B cell (primary cell): ENCODE measurements at regions not wholly inside any gene's neighbourhood (a gene's known extent, or its start where the extent isn't known, plus 50 kb on each side); places are given as distances from the start of the nearest gene placed in this dataset.

Experiments
- ATAC-seq: fragments of 200-7000 bp; cut with Tn5 transposase; one replicate; pipeline ENCODE4 v1.10.0; 2021; ENCODE audit warnings: low read depth, mild to moderate bottlenecking, moderate number of reproducible peaks, moderate library complexity
- CTCF ChIA-PET: fragments of 350-600 bp; sonication (Branson Sonifier 250); formaldehyde crosslinking; loops from one replicate; lab custom pipeline; 2021; ENCODE audit warnings: antibody characterized with exemption, inconsistent platforms; lab: Charles Lee
- POLR2A ChIA-PET: fragments of 350-600 bp; sonication (Branson Sonifier 250); formaldehyde crosslinking; loops from one replicate; lab custom pipeline; 2021; ENCODE audit warnings: antibody characterized with exemption; lab: Charles Lee
- DNase-seq: peaks from one replicate; pipeline ENCODE4 v3.0.0; 2013
- H2AFZ ChIP-seq: 2 replicates; pipeline ENCODE4 v1.6.1; 2012; ENCODE audit warnings: mild to moderate bottlenecking, low read depth, low read length; ENCODE audit not compliant: insufficient read depth, poor library complexity, severe bottlenecking
- H3K27ac ChIP-seq, 2 donors: 1 replicate in 1 of 2; 2 replicates in 1 of 2; pipeline ENCODE4 v1.5.1; 2012 to 2013; ENCODE audit warnings: low read length in 2 of 2, mild to moderate bottlenecking in 2 of 2, moderate library complexity in 1 of 2
- H3K27me3 ChIP-seq, 4 experiments: fragments of 200-600 bp in 1 of 4; sonication (generic) in 1 of 4; replicated peaks in 1 of 4; 1 replicate in 2 of 4; 2 replicates in 2 of 4; pipeline versions ENCODE4 v1.6.1 to v1.7.0; 2013 to 2016; ENCODE audit warnings: low read length in 3 of 4, mild to moderate bottlenecking in 2 of 4, mixed read lengths in 1 of 4, moderate library complexity in 1 of 4; ENCODE audit not compliant: insufficient read depth in 4 of 4, control insufficient read depth in 3 of 4; ENCODE audit errors: control extremely low read depth in 1 of 4
- H3K36me3 ChIP-seq, 2 experiments: replicated peaks in 1 of 2; 1 replicate in 1 of 2; 2 replicates in 1 of 2; pipeline versions ENCODE4 v1.6.1 to v1.7.1; 2013; ENCODE audit warnings: low read length in 1 of 2; ENCODE audit not compliant: insufficient read depth in 2 of 2, control insufficient read depth in 1 of 2; ENCODE audit errors: control extremely low read depth in 1 of 2, extremely low read depth in 1 of 2
- H3K4me1 ChIP-seq, 2 donors: fragments of 200-600 bp in 1 of 2; sonication (generic) in 1 of 2; 1 replicate in 1 of 2; 2 replicates in 1 of 2; pipeline versions ENCODE4 v1.5.1 to v1.6.1; 2013 to 2017; ENCODE audit warnings: low read length in 2 of 2; ENCODE audit not compliant: control insufficient read depth in 2 of 2, insufficient read depth in 2 of 2
- H3K4me2 ChIP-seq: replicated peaks from 2 replicates; pipeline ENCODE3; 2012; ENCODE audit warnings: mild to moderate bottlenecking, low read depth, low read length; ENCODE audit not compliant: poor library complexity, severe bottlenecking
- H3K4me3 ChIP-seq, 5 experiments: fragments of 200-600 bp in 1 of 5; sonication (generic) in 1 of 5; 1 replicate in 3 of 5; 2 replicates in 2 of 5; pipeline versions ENCODE4 v1.5.1 to v1.7.0; 2011 to 2016; ENCODE audit warnings: low read length in 4 of 5, mild to moderate bottlenecking in 4 of 5, low read depth in 2 of 5, control low read depth in 1 of 5, moderate library complexity in 1 of 5; ENCODE audit not compliant: insufficient read depth in 1 of 5; ENCODE audit errors: control extremely low read depth in 1 of 5, extremely low read depth in 1 of 5
- H3K79me2 ChIP-seq: fragments of 200-600 bp; sonication (generic); one replicate; pipeline ENCODE4 v1.6.0; 2016; ENCODE audit warnings: low read length; ENCODE audit not compliant: control insufficient read depth, insufficient read depth
- H3K9ac ChIP-seq: fragments of 200-600 bp; sonication (generic); 2 replicates; pipeline ENCODE4 v1.6.1; 2017; ENCODE audit warnings: mild to moderate bottlenecking, low read length, moderate library complexity
- H3K9me3 ChIP-seq, 3 donors: one replicate each; pipeline versions ENCODE4 v1.6.1 to v1.7.1; 2013; ENCODE audit warnings: low read length in 2 of 3; ENCODE audit not compliant: control insufficient read depth in 2 of 3, insufficient read depth in 1 of 3; ENCODE audit errors: control extremely low read depth in 1 of 3
- H4K20me1 ChIP-seq: 2 replicates; pipeline ENCODE4 v1.6.0; 2012; ENCODE audit warnings: mild to moderate bottlenecking, low read length; ENCODE audit not compliant: insufficient read depth, control insufficient read depth, poor library complexity, severe bottlenecking
- H3K27ac Mint-ChIP-seq: one replicate; pipeline ENCODE4 v1.8.0; 2021; ENCODE audit warnings: mixed read lengths
- H3K27me3 Mint-ChIP-seq: one replicate; pipeline ENCODE4 v1.8.0; 2021; ENCODE audit warnings: mixed read lengths
- H3K4me1 Mint-ChIP-seq: one replicate; pipeline ENCODE4 v1.8.0; 2021; ENCODE audit warnings: mixed read lengths
- H3K4me3 Mint-ChIP-seq: one replicate; pipeline ENCODE4 v1.8.0; 2021; ENCODE audit warnings: mixed read lengths
- H3K9me3 Mint-ChIP-seq: one replicate; pipeline ENCODE4 v1.8.0; 2022; ENCODE audit warnings: mixed read lengths; ENCODE audit not compliant: insufficient read depth
- EZH2 ChIP-seq: IDR thresholded peaks from 2 replicates; pipeline ENCODE4 v1.6.1; 2012; ENCODE audit warnings: borderline replicate concordance, low read depth, mild to moderate bottlenecking, moderate library complexity, low read length; ENCODE audit not compliant: insufficient read depth, poor library complexity, severe bottlenecking
- WGBS: methylation state at CpG from one replicate; pipeline ENCODE4 v1.1.5; 2013; ENCODE audit warnings: missing lambda C conversion rate; ENCODE audit not compliant: insufficient coverage; 5-methylcytosine and 5-hydroxymethylcytosine counted together
- intact Hi-C: fragments of 100-400 bp; cut with micrococcal nuclease; formaldehyde crosslinking; loops from one replicate; pipeline ENCODE4 v1.10.0; 2022
- TF ChIP-seq, protein P1 (sequence below): fragments of 200-600 bp; IDR thresholded peaks from one replicate; pipeline ENCODE4 v1.8.0; 2022; ENCODE audit warnings: antibody characterized with exemption, mild to moderate bottlenecking

DNA sequence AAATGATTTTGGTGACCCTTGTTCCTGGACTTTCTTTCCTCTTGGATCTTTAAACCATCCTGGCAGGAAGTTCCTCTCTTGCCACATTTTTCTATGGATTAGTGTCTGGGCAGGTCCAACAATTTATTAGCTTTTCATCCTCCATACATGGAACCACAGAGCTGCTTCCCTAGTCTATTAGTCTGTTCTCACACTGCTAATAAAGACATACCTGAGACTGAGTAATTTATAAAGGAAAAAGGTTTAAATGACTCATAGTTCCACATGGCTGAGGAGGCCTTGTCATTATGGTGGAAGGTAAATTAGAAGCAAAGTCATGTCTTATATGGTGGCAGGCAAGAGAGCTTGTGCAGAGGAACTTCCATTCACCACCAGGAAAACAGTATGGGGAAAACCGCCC, 122.9 kb downstream of the DDX1 start:
- H3K79me2 ChIP-seq, result no peaks in the 10 kb centered on the region
- no CpG with 5 or more reads among the region's 1 CpG for WGBS
- Mint-ChIP-seq H3K27me3 (peaks cover 16% of the 10 kb centered on the region), H3K27ac (no peak overlapping the region), H3K4me1 (no peaks in the 10 kb centered on the region), H3K4me3 (no peak overlapping the region), H3K9me3 (no peaks in the 10 kb centered on the region)
- no peak overlapping the region for H3K9ac ChIP-seq
- no peaks in the 10 kb centered on the region for H3K4me1 ChIP-seq
- H4K20me1 ChIP-seq, result no peaks in the 10 kb centered on the region
- ATAC-seq (no peak), DNase-seq (no peak)
- ChIA-PET CTCF (no interaction called here), POLR2A (no interaction called here)
- H3K27ac ChIP-seq, result no peak overlapping the region
- TF ChIP-seq EZH2, result no peak
- TF ChIP-seq, protein P1, sequence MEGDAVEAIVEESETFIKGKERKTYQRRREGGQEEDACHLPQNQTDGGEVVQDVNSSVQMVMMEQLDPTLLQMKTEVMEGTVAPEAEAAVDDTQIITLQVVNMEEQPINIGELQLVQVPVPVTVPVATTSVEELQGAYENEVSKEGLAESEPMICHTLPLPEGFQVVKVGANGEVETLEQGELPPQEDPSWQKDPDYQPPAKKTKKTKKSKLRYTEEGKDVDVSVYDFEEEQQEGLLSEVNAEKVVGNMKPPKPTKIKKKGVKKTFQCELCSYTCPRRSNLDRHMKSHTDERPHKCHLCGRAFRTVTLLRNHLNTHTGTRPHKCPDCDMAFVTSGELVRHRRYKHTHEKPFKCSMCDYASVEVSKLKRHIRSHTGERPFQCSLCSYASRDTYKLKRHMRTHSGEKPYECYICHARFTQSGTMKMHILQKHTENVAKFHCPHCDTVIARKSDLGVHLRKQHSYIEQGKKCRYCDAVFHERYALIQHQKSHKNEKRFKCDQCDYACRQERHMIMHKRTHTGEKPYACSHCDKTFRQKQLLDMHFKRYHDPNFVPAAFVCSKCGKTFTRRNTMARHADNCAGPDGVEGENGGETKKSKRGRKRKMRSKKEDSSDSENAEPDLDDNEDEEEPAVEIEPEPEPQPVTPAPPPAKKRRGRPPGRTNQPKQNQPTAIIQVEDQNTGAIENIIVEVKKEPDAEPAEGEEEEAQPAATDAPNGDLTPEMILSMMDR, result no peak
- peaks cover 0 to 6% (median 0%) of the 10 kb centered on the region in 3 donors for H3K9me3 ChIP-seq
- intact Hi-C loops, result no loop called here
- no peaks in the 10 kb centered on the region for H3K27me3 ChIP-seq
- no peak overlapping the region for H3K4me2 ChIP-seq
- H3K4me3 ChIP-seq, result no peak overlapping the region
- no peak overlapping the region for H2AFZ ChIP-seq
- no peaks in the 10 kb centered on the region for H3K36me3 ChIP-seq

DNA sequence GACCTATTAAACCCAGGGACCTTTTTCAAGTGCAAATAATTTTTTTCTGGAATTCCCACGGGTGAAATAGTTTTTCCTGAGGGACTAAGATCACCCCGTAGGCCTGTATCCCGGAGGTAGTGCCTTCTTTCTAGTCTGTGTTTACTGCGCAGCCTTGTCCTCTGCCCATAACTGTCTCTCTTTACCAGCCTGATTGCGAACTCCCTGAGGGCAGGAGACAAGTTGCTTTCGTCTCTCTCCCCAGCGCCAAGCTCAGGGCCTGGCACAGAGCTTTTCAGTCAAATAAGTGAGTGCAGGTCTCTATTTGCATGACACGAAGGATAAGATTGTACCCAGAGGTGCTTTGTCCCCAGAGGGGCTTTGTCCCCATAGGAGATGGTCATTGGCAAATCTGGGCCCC, 123.9 kb downstream of the DDX1 start:
- intact Hi-C loops, result no loop called here
- H3K4me1 ChIP-seq, result no peaks in the 10 kb centered on the region
- H3K27me3 Mint-ChIP-seq, result peaks cover 11% of the 10 kb centered on the region
- no peak overlapping the region for H3K27ac ChIP-seq
- no peak overlapping the region for H3K4me3 ChIP-seq
- TF ChIP-seq EZH2, result no peak
- no peaks in the 10 kb centered on the region for H3K4me1 Mint-ChIP-seq
- H4K20me1 ChIP-seq, result no peaks in the 10 kb centered on the region
- ATAC-seq (no peak), DNase-seq (no peak)
- peaks cover 0 to 6% (median 0%) of the 10 kb centered on the region in 3 donors for H3K9me3 ChIP-seq
- CTCF ChIA-PET, result no interaction called here
- H2AFZ ChIP-seq, result no peak overlapping the region
- no peak overlapping the region for H3K4me3 Mint-ChIP-seq
- no peak overlapping the region for H3K27ac Mint-ChIP-seq
- no peaks in the 10 kb centered on the region for H3K36me3 ChIP-seq
- H3K9ac ChIP-seq, result no peak overlapping the region
- no peaks in the 10 kb centered on the region for H3K27me3 ChIP-seq
- 95% methylated on average over 7 of the region's 8 CpGs for WGBS
- H3K4me2 ChIP-seq, result no peak overlapping the region
- no peaks in the 10 kb centered on the region for H3K79me2 ChIP-seq
- POLR2A ChIA-PET, result no interaction called here
- H3K9me3 Mint-ChIP-seq, result no peaks in the 10 kb centered on the region
